ENCODE measurements at regions not wholly inside any gene's neighbourhood (a gene's known extent, or its start where the extent isn't known, plus 50 kb on each side); places are given as distances from the start of the nearest gene placed in this dataset.
A peak's percentile ranks its signal among the peaks of the same experiment; 100 is the strongest.
"Not testable (repeated sequence)": the region's sequence is repeated elsewhere in the genome, so short reads cannot be mapped to it uniquely, and the experiment has no call there.

DNA sequence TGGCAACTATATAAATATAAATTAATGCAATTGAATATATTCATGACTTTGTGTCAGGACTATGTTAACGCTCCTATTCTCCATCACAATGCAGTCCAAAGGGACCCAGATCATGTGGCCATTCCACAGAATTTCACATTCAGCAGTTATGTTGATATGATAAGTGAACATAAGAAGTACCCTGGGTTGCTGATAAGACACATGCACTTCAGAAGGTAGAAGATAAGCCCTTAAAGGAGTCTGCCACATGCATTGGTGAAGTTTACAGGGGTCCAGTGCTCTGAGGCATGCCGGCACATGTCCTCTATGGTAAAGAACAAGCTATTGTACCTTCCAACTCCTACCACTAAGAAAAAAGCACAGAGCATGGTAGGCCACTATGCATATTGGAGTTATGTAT, 76.4 kb downstream of the PHAX start:
- Mint-ChIP-seq H3K27me3 (ENCODE audit: low read depth) (no peaks in the 10 kb centered on the region), H3K27ac (no peak overlapping the region), H3K36me3 (ENCODE audit: low read depth) (no peaks in the 10 kb centered on the region), H3K4me3 (no peak overlapping the region), H3K4me1 (ENCODE audit: low read depth) (peaks cover 4% of the 10 kb centered on the region), H3K9me3 (no peaks in the 10 kb centered on the region)
- intact Hi-C loops (cut with micrococcal nuclease) = loop anchor here (2.0 to 5.0 kb wide), 3 partner anchors 72 to 815 kb away; no protein-coding TSS in a partner anchor
- CTCF ChIA-PET = interaction anchor here (0.6 to 8.6 kb wide), 14 partner anchors 8 to 766 kb away, joined by 3 to 154 read pairs (median 3); partner anchors contain the start of gene LMNB1
- DNase-seq = no peak

DNA sequence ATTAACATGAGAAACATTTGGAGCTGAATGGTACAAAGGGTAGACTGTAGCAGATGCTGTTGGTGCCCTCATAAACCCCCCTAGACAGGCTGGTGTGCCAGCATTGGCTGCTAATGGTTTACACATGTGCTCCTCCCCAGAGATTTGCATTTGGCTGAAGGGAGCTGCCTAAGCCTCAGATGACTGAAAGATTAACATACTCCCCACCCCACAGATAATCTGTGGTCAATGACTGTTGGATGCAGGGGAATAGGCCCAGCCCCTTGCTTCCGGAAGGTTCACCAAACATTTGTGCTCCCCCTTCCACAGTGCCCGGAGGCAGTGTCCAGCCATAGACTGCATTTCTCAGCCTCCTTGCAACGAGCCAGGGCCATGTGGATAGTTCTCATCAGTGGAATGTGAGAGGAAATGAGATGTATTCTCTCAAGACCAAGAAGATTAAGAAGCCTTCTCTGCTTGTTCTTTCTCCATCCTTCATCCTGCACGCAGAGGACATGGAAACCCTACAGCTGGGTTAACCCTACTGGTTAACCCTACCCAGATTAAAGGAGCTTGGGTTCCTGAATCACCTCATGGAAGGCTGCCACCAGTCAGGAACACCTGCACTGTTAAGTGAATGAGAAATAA, 79.6 kb downstream of the PHAX start:
- no peak for DNase-seq
- H3K36me3 Mint-ChIP-seq (ENCODE audit: low read depth) = no peaks in the 10 kb centered on the region
- no peak overlapping the region for H3K4me3 Mint-ChIP-seq
- intact Hi-C loops (cut with micrococcal nuclease) = no loop called here
- CTCF ChIA-PET = interaction anchor here (1.4 to 8.6 kb wide), 3 partner anchors 94 to 129 kb away, joined by 3 to 154 read pairs (median 4); partner anchors contain the start of gene LMNB1
- no peaks in the 10 kb centered on the region for H3K9me3 Mint-ChIP-seq
- peaks cover 27% of the 10 kb centered on the region for H3K4me1 Mint-ChIP-seq (ENCODE audit: low read depth)
- H3K27ac Mint-ChIP-seq = no peak overlapping the region
- H3K27me3 Mint-ChIP-seq (ENCODE audit: low read depth) = no peaks in the 10 kb centered on the region

DNA sequence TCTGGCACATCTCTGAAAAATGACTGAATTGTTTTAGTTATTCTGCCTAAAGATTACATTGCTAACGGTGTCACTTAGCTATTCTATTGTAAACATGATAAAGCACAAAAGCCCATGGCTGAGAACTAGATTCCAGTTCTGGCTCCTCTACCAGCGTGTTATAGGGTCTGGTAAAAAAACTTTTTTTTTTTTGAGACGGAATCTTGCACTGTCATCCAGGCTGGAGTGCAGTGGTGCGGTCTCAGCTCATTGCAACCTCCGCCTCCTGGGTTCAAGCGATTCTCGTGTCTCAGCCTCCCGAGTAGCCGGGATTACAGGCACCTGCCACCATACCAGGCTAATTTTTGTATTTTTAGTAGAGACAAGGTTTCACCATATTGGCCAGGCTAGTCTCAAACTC, 80.6 kb downstream of the PHAX start:
- CTCF ChIA-PET = interaction anchor here (1.7 to 8.6 kb wide), 3 partner anchors 93 to 124 kb away, joined by 4 to 154 read pairs (median 4); partner anchors contain the start of gene LMNB1
- H3K27me3 Mint-ChIP-seq (ENCODE audit: low read depth); intact Hi-C loops (cut with micrococcal nuclease); DNase-seq; H3K4me3 Mint-ChIP-seq; H3K9me3 Mint-ChIP-seq; H3K27ac Mint-ChIP-seq; H3K36me3 Mint-ChIP-seq (ENCODE audit: low read depth): not testable (repeated sequence)
- peaks cover 30% of the 10 kb centered on the region for H3K4me1 Mint-ChIP-seq (ENCODE audit: low read depth)

DNA sequence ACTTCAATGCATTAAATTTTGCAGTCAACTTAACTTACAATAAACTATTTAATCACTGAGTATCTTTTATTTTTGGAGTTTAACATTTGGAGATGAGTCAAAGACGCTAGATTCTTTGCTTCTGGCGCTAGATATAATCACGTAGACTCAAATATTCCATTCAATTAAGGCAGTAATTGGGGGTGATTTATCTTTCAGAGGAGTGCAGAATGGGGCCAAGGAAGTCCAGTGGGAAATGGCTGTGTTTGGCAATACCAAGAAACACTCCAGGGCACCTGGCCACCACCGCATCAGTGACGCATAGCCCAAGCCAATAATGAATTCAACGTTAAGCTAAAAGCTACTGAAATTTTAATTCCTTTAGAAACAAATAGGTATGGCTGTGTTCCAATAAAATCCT, 81.2 kb downstream of the PHAX start:
- CTCF ChIA-PET = interaction anchor here (1.7 to 8.6 kb wide), 2 partner anchors 98 to 123 kb away, joined by 4 to 154 read pairs; partner anchors contain the start of gene LMNB1
- H3K9me3 Mint-ChIP-seq = no peaks in the 10 kb centered on the region
- H3K4me1 Mint-ChIP-seq (ENCODE audit: low read depth) = peaks cover 32% of the 10 kb centered on the region

DNA sequence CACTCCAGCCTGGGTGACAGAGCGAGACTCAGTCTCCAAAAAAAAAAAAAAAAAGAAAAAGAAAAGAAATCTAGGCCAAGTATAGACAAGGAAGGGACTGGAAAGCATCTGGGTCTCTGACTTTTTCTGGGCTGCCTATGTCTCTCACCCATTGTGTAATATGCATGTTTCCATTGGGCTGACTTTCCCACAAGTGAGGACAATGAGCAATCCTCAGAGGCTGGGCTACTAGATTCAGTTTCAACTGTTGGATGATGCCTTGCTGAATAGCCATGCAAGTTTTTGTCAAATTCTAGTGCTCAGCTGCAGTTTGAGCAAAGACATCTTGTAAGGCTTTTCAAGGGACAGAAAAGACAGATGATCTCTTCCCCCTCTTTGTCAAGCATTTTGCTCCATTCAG, 82.1 kb downstream of the PHAX start:
- intact Hi-C loops (cut with micrococcal nuclease) = no loop called here
- Mint-ChIP-seq H3K4me1 (ENCODE audit: low read depth) (peaks cover 32% of the 10 kb centered on the region), H3K9me3 (no peaks in the 10 kb centered on the region), H3K4me3 (no peak overlapping the region), H3K27me3 (ENCODE audit: low read depth) (no peaks in the 10 kb centered on the region), H3K36me3 (ENCODE audit: low read depth) (no peaks in the 10 kb centered on the region), H3K27ac (no peak overlapping the region)
- CTCF ChIA-PET = interaction anchor here (0.6 to 8.6 kb wide), 3 partner anchors 97 to 792 kb away, joined by 3 to 154 read pairs (median 3); partner anchors contain the start of gene LMNB1
- no peak for DNase-seq

More for the DNA sequence above, 81.2 kb downstream of the PHAX start:
- intact Hi-C loops (cut with micrococcal nuclease) = no loop called here
- Mint-ChIP-seq H3K27ac (no peak overlapping the region), H3K4me3 (no peak overlapping the region), H3K27me3 (ENCODE audit: low read depth) (no peaks in the 10 kb centered on the region), H3K36me3 (ENCODE audit: low read depth) (no peaks in the 10 kb centered on the region)
- no peak for DNase-seq

DNA sequence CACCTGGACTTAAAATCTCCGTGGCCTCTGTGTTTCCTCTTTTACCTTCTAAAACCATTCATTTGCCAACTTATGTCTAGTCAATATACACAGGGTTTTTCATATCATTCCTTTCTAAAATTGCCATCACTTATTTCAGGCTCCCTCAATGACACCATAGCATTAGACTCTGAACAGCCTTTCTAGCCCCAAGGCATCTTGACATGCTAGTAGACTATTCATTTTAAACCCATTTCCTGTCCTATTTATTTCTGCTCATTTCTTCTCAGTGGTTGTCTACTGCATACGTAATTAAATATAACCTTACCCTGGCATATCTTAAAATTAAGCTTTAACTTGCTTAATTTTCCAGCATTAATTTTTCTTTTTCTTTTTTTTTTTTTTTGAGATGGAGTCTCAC, 83.2 kb downstream of the PHAX start:
- Mint-ChIP-seq H3K4me1 (ENCODE audit: low read depth) (peaks cover 32% of the 10 kb centered on the region), H3K9me3 (no peaks in the 10 kb centered on the region), H3K36me3 (ENCODE audit: low read depth) (no peaks in the 10 kb centered on the region), H3K4me3 (no peak overlapping the region), H3K27ac (no peak overlapping the region), H3K27me3 (ENCODE audit: low read depth) (no peaks in the 10 kb centered on the region)
- CTCF ChIA-PET = interaction anchor here (0.6 to 4.2 kb wide), 5 partner anchors 8 to 96 kb away, joined by 3 to 36 read pairs (median 6); no protein-coding TSS in a partner anchor
- DNase-seq = no peak
- intact Hi-C loops (cut with micrococcal nuclease) = loop anchor here (2.0 kb wide), 1 partner anchor 47 kb away; no protein-coding TSS in a partner anchor

DNA sequence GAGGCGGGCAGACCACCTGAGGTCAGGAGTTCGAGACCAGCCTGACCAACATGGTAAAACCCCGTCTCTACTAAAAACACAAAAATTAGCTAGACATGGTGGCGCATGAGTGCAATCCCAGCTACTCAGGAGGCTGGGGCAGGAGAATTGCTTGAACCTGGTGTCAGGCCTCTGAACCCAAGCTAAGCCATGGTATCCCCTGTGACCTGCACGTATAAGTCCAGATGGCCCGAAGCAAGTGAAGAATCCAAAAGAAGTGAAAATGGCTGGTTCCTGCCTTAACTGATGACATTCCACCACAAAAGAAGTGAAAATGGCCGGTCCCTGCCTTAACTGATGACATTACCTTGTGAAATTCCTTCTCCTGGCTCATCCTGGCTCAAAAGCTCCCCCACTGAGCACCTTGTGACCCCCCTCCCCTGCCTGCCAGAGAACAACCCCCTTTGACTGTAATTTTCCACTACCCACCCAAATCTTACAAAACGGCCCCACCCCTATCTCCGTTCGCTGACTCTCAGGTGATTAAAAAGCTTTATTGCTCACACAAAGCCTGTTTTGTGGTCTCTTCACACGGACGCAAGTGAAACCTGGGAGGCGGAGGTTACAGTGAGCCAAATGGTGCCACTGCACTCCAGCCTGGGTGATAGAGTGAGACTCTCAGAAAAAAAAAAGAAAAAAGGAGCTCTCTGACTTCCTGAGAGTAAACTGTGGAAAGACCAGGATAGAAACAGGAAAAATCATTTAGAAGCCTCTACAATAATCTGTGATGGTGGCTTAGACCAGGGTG, 84.1 kb downstream of the PHAX start:
- DNase-seq = peak; percentile 89
- intact Hi-C loops (cut with micrococcal nuclease) = loop anchor here (1.0 to 2.0 kb wide), 4 partner anchors 46 to 126 kb away; no protein-coding TSS in a partner anchor
- peaks cover 37% of the 10 kb centered on the region for H3K4me1 Mint-ChIP-seq (ENCODE audit: low read depth)
- H3K4me3 Mint-ChIP-seq = peak overlapping the region; percentile 41
- not testable (repeated sequence) for H3K36me3 Mint-ChIP-seq (ENCODE audit: low read depth); H3K9me3 Mint-ChIP-seq; H3K27me3 Mint-ChIP-seq (ENCODE audit: low read depth)
- peak overlapping the region; percentile 85 for H3K27ac Mint-ChIP-seq
- CTCF ChIA-PET = interaction anchor here (0.6 to 4.2 kb wide), 8 partner anchors 9 to 95 kb away, joined by 3 to 36 read pairs (median 4); no protein-coding TSS in a partner anchor

DNA sequence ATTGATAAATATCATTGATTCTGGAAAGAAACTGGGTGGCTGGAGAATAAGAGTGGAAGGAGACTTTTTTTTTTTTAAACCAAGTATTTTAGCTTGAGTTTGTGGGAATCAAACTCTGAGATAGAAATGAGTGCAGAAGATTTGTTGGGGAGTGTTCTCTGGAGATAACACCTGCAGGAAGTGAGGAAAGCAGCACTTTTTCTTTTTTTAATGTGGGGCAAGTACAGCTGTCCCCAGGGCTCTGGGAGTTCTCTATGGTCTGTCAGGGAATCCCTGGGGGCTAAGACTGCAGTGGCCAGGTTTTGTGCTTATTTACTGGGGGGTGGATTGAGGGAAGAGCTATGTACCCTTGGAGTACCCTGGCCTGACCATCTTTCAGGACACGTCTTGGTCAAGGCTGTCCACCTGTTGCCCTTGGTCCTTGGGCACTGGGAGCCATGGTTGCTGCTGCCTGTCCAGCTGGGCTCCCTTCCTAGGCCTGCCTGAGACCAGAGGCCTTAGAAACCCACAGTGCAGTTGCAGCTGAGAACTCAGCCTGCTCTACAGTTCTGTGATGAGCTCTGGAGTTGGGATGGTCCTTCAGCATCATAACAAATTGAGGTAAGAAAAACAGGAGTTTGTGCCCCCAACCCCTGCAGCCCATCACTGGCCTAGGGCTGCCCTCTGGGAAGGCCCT, 85.8 kb downstream of the PHAX start:
- Mint-ChIP-seq H3K27ac (no peak overlapping the region), H3K9me3 (no peaks in the 10 kb centered on the region), H3K4me1 (ENCODE audit: low read depth) (peaks cover 37% of the 10 kb centered on the region), H3K4me3 (no peak overlapping the region), H3K27me3 (ENCODE audit: low read depth) (no peaks in the 10 kb centered on the region), H3K36me3 (ENCODE audit: low read depth) (no peaks in the 10 kb centered on the region)
- DNase-seq = no peak
- intact Hi-C loops (cut with micrococcal nuclease) = no loop called here
- CTCF ChIA-PET = interaction anchor here (2.0 to 4.2 kb wide), 3 partner anchors 10 to 93 kb away, joined by 11 to 36 read pairs (median 15); no protein-coding TSS in a partner anchor

DNA sequence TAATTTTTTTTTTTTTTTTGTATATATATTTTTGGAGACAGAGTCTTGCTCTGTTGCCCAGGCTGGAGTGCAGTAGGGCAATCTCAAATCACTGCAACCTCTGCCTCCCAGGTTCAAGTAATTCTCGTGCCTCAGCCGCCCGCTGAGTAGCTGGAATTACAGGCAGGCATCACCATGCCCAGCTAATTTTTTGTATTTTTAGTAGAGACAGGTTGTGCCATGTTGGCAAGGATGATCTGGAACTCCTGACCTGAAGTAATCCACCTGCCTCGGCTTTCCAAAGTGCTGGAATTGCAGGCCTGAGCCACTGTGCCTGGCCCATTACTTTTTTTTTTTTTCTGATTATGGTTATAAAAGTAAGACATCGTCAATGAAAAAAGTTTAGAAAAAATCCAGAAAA, 84.0 kb upstream of the LMNB1 start:
- no peak for DNase-seq
- Mint-ChIP-seq H3K27ac (no peak overlapping the region), H3K36me3 (ENCODE audit: low read depth) (no peaks in the 10 kb centered on the region), H3K9me3 (no peaks in the 10 kb centered on the region), H3K4me1 (ENCODE audit: low read depth) (peaks cover 10% of the 10 kb centered on the region), H3K4me3 (no peak overlapping the region), H3K27me3 (ENCODE audit: low read depth) (no peaks in the 10 kb centered on the region)
- intact Hi-C loops (cut with micrococcal nuclease) = no loop called here
- CTCF ChIA-PET = no interaction called here

DNA sequence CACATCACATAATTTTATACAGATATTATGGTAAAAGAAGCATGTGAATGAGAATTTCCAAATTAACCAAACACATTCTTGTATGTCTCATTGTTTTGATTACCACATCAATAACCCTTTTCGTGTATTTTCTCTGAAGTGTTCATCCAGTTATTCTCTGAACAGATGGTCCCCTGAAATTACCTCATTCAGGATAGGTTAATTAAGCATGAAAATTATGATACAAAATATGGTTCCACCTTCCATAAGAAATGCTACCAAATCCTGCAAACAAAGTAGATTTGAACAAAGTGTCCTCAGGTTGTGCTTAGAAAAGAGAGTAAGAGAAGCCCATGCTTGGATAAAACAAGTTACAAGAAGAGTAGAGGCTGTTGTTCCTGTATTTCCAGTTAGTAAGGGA, 83.1 kb upstream of the LMNB1 start:
- CTCF ChIA-PET = no interaction called here

DNA sequence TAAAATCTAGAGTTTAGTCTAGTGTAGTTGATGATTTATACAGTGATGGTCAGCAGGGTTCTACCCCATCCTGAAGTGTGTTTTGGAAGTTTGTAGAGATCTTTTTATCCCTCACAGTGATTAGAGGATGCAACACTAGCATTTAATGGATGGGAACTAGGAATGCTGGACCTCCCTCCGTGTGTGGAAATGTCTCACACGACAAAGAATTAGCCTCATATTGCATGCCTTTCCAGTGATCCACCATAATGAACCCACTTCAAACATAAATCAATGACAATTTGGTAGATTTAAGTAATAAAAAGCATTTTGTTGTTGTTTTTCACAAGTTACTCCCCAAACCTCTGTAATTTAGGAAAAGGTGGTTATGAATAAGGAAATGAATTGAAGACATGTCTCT, 82.5 kb upstream of the LMNB1 start:
- Mint-ChIP-seq H3K36me3 (ENCODE audit: low read depth) (no peaks in the 10 kb centered on the region), H3K27ac (no peak overlapping the region), H3K4me3 (no peak overlapping the region), H3K9me3 (no peaks in the 10 kb centered on the region), H3K27me3 (ENCODE audit: low read depth) (no peaks in the 10 kb centered on the region), H3K4me1 (ENCODE audit: low read depth) (peaks cover 8% of the 10 kb centered on the region)
- intact Hi-C loops (cut with micrococcal nuclease) = no loop called here
- DNase-seq = no peak
- CTCF ChIA-PET = no interaction called here

More for the DNA sequence above, 83.1 kb upstream of the LMNB1 start:
- Mint-ChIP-seq H3K4me3 (no peak overlapping the region), H3K9me3 (no peaks in the 10 kb centered on the region), H3K27me3 (ENCODE audit: low read depth) (no peaks in the 10 kb centered on the region), H3K4me1 (ENCODE audit: low read depth) (peaks cover 10% of the 10 kb centered on the region), H3K27ac (no peak overlapping the region), H3K36me3 (ENCODE audit: low read depth) (no peaks in the 10 kb centered on the region)
- no peak for DNase-seq
- intact Hi-C loops (cut with micrococcal nuclease) = no loop called here

DNA sequence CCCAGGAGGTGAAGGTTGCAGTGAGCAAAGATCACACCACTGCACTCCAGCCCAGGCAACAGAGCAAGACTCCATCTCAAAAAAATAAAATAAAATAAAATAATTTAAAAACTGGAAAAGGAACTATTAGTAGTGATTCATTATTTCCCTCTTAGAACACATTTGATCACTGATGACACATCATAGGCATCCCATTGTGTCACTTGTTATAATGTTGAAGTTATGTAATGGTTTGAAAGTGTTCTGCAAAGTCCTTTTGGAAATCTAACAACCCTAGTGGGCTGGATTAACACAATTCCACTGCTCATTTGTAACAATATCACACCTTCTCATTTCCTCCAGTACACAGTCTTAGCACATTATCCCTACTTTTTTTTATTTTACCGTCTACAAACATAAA, 81.8 kb upstream of the LMNB1 start:
- no peak for DNase-seq
- Mint-ChIP-seq H3K4me3 (no peak overlapping the region), H3K36me3 (ENCODE audit: low read depth) (no peaks in the 10 kb centered on the region), H3K9me3 (no peaks in the 10 kb centered on the region), H3K27me3 (ENCODE audit: low read depth) (no peaks in the 10 kb centered on the region), H3K4me1 (ENCODE audit: low read depth) (peaks cover 5% of the 10 kb centered on the region), H3K27ac (no peak overlapping the region)
- intact Hi-C loops (cut with micrococcal nuclease) = no loop called here
- CTCF ChIA-PET = no interaction called here
